Occipital lobe (tissue), 1 donor: ENCODE measurements at regions not wholly inside any gene's neighbourhood (a gene's known extent, or its start where the extent isn't known, plus 50 kb on each side); places are given as distances from the start of the nearest gene placed in this dataset.

Experiments used
- DNase-seq: peaks from one replicate; lab custom pipeline; 2025; lab: John Stamatoyannopoulos, UW

DNA sequence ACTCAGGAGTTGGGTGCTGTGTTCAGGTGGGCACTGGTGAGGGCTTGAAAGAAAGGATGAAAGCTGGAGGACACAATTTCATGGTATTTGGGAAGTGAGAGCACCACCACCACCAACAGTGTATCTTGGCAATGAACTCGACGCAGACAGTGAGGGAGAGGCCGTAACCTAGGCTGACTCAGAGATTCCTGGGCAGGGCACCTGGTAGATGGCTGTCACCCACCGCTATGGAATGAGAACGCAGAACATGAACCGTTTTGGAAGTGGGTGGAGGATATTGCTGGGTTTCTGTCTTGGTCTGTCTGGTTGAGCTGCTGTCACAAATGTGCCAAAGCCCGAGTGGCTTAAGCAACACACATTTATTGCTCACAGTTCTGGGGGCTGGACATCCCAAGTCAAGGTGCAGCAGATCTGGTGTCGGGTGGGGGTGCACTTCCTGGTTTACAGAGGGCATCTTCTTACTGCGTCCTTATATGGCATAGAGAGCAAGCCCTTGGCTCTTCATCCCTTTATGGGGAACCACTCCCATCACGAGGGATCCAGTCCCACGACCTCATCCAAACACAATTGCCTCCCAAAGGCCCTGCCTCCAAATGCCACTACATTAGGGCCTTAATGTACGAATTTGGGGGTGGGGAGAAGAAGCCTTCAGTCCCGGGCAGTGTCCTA is 246.3 kb downstream of the SIPA1L2 start:
- no peak for DNase-seq

DNA sequence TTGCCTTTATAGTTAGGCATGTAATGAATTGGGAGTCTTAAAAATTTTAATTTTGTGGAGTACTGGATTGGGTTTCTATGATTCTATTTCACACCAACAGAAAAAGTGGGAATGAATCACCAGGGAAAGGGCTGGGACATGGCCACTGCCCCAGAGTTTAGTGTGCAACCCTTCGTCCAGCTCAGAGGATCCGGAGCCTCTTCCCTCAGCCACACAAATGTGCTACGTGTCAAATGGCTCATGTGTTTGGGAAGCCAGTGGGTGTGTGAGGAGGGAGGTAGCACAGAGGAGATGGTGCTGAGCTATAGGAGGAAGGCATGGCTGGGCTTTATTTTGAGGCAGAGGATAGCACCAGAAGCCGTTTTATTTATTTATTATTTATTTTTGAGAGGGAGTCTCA is 247.3 kb downstream of the SIPA1L2 start:
- no peak for DNase-seq

DNA sequence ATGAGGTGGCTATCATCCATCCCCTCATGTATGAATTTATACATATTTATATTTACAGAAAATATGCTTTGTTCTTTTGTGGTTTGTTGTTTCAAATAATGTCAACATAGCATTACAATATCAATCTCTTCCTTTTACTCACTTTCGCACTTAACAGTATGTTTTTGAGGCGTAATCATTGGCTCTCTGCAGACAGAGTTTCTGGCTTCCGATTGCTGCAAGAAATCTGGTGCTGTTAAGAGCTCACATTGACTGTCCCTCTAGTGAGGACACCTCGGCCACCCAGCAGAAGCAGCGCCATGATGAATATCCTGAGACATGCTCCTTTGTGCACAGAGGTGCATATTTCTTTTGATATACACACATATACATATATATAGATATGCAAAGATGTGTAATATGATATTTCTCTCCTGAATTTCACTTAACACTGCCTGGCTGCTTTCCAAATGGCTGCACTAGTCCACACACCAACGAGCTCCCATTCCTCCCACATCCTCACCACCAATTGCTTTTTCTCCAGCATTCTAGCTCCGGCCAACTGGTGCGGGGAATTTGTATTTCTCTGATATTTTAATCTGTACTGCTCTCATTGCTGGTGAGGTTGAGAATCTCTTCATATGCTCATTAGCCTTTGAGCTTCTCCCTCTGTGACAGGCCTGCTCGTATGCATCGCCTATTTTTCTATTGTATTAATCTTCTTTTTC is 248.4 kb downstream of the SIPA1L2 start:
- no peak for DNase-seq

DNA sequence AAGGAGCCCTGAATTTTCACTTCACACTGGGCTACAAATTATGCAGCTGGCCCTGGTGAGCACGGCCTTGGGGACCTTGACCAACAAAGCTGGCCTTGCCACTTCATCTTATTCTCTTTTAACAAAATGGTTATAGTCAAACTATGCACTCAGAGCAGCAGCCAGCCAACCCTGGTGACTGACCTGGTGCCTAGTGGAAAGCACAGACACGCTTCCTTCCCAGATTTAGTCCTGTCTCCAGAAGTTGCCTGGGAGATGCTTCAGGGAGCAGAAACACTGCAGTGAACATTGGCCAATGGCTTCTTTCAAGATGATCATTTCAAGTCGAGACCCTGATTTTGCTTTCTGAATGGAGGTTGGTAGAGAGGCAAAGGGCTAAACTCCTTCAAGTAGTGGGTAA is 249.3 kb downstream of the SIPA1L2 start:
- DNase-seq, result no peak

DNA sequence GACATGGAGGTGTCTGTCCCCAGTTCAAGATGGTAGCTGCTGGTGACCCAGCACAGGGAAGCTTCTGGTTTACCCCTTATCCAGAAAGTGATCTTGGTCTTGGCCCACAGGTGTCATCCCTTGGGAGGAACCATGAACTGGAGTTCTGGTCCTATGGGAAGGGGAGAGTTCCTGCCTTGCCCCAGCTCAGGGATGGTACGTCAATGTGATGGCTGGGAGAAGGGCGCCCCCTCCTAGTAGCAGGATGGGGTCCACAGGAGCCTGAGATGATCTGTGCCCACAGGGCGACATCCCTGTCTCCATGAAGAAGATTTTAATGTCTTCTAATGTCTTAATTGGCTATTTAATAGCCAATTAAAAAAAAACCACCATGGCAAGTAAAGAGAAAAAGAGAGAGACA is 249.8 kb downstream of the SIPA1L2 start:
- no peak for DNase-seq

DNA sequence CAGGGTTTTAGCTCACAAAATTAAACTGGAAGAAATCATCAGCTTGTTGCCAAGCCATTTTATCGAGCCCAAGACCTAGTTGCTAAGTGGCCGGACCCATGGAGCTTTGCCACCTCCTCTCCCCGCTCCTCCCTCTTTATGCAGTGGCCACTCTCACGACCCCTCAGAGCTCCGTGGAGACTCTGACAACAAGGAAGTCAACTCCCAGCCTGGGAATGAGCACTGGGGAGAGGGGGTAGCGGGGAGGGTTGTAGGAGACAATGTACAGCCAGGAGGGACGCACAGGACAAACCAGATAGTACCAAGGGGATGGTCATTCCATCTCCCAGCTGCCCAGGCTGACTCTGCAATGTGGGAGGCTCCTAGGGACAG is 250.9 kb downstream of the SIPA1L2 start:
- DNase-seq, result no peak

DNA sequence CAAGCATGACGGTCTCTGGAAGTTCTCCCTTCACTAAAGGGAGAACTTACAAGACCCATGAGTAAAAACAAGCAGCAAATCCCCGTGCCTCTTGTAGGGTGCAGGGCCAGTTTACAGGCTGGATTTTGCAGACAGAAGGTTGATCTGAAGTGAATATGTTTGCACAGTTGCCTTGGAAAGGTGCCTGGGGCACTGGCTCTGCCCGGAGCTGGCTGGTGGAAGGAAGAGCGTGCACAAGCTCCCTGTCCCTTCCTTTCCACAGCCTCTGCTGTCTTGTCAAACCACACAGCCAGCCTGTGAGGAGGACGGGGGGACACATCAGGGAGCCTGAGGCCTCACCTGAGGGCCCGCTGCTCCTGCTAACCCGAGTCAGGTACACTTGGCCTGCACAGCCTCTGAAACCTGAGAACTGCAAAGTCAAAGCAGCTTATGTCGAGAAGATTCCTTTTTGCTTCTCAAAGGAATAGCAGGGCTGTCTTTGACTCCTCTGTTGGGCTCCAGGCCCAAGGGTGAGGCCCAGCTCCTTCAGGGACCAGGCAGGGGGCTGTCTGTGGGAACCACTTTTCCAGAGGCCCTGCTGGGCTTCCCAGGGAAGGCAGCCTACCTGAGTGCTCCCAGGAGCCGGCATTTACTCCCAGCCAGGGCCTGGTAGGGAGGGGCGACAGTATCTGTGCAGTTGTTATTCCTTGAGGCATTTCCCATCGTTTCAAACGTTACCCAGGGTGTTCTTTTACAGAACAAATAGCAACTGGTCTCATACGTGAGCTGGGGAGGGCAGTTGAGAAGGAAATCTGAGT is 251.5 kb downstream of the SIPA1L2 start:
- no peak for DNase-seq

DNA sequence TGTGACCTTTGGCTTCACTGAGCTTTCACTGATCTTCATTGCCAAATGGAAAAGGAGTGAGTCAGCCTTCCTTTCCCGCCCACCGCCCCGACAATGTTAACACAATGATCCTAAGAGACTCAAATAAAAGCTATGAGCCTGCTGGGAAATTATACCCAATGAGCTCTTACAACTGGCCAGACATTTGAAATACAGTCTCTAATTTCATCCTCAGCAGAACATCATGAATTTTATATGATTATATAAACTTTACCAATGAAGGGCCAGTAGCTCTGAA is 252.5 kb downstream of the SIPA1L2 start:
- DNase-seq, result no peak

DNA sequence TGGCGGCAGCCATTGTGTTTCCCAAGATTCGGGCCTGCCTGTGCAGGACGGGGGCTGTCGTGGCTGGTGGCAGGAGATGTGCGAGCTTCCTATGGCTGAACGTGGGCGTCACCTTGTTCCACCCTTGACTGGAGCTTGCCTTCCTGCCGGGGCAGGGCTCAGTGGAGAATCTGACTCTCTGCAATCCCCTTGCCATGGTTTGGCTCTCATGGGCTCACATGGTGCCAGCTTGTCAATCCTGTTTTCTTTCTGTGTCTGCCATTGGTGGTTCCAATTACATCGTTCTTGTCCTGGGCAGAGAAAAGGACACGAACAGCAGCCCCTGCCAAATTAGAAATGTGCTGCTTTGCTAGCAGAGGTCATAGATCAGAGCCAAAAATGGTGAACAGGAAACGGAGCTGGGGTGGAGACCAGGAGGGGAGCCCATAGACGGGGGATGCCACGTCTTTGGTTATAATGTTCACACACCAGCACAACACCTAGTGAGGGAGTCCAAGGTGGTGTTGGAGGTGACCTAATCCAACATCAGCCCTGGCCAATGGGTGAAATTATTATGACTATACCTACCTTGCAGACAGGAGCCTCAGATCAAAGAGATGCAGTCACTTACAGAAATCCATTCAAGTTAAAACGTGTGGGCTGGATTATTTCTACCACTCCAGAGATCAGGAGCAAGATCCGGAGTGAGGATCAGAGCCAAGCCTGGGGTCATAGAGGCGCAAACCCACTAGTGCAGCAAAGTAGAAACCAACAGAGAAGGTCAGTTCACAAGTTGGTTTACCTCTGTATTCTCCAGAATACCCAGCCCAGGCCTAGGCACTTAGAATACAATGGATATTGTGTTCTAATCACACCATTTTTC is 253.1 kb downstream of the SIPA1L2 start:
- no peak for DNase-seq

DNA sequence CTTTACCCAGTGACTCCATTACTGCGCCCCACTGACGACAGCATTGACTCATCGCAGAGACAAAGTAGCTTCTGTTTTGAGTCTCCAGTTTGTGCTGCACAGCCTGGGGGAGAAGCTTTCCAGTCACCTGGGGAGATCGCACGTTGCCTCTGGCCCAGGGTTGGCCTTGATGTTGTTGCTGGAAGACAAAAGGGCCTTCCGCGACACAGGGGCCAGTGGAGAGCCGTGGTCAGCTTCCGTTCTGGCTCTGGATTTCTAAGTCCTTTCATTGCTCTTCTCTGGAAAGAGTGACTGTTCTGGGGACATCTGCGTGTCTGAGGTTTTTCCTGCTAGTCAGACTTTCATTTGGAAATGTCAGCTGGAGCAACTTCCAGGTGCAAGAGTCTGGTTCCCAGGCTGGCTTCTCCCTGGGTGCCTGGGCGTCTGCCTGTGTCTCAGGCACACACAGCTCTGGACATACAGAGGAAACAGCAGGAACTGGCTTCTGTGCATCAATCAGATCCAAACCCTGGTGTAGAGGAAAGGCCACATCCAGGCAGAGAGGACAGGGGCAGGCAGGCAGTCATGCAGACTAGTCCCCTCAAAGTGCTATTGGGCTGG is 257.0 kb downstream of the SIPA1L2 start:
- no peak for DNase-seq

DNA sequence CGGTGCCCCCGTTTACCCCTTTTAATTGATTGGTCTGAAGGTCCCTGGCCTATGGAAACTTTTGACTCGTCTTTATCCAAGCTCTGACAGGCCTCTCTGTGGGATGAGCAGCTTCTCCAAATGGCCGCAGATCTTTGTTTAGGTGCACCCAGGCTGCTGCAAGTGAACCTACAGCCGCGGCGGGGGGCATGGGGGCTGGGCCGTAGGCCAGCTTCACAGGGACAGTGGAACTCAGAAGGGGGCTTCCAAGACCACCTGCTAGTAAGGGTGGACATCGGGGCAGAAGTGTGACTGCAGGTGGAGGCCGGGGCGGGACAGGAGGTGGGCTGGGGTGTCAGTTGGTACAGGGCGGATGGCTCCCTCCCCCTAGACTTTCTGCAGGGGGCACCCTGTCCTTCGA is 257.5 kb downstream of the SIPA1L2 start:
- no peak for DNase-seq

DNA sequence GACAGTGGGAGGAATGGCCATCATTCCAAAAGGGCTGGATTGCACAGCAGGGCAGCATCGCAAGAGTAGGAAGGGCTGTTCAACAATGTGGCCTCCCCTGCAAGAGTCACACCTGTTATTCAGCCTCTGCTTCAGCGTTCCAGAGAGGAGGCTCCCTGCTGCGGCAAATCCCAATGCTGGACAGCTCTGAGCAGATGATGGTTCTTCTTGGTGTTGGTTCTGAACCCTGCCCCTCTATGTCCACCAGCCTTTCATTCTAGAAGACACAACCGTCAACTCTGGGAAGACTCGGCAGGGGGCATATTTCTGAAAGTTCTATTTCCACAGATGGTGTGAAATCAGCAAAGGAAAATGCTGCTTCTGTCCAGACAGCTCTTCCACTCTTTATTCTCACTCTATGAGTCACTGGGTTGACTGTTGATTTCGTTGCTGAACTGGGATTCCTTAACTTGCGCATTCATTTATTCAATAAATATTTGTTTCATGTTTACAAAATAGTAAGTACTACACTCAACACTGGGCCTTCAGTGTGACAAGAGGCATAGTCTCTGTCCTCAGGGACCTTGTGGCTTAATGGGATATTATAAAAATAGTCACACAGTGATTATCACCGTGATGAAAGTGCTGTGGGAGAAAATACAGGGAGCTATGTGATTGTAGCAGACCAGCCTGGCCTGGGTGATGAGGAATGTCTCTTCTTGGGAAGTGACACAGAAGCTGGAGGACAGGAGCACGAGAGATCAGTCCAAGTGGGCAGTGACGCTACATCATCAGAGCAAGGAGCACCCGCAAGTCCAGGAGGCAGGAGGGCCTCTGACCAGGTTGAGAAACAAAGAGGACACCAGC is 260.3 kb downstream of the SIPA1L2 start:
- no peak for DNase-seq

DNA sequence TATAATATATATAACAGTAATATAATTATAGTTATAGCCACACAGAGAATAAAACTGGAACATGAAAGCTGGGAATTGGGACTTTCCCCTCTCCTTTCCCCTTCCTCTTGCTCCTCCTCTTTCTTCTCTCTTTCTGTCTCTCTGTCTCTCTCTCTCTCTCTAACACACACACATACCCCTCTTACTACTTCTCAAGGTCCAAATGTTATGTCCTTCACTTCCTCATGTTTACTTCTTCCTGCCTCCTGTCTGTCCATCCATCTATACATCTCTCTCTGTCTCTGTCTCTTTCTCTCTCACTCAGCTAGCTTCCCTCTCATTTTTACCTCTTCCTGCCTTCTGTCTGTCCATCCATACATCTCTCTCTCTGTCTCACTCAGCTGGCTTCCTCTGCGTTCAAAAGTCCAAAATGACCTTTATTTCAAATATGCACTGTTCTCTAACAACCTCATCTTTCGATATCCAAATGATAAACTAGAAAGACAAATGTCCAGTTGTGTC is 261.1 kb downstream of the SIPA1L2 start:
- no peak for DNase-seq

DNA sequence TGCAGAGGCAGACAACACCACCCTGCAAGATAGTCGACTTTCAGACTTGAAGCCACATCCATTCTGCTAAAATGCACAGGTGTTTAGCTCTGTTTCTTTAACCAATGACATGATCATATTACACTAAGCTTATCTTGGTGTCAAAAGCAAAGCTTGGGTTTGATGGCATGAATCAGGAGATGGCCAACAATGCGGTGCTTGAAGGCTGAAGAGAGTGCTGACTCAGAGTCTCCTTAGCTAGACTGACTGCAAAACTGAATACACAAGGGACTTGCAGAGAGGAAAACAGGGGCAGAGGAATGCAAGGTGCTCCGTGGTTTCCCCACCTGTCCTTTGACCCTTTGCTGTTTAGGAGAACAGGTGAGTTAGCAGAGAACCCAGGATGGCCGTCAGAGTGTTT is 262.6 kb downstream of the SIPA1L2 start:
- no peak for DNase-seq

DNA sequence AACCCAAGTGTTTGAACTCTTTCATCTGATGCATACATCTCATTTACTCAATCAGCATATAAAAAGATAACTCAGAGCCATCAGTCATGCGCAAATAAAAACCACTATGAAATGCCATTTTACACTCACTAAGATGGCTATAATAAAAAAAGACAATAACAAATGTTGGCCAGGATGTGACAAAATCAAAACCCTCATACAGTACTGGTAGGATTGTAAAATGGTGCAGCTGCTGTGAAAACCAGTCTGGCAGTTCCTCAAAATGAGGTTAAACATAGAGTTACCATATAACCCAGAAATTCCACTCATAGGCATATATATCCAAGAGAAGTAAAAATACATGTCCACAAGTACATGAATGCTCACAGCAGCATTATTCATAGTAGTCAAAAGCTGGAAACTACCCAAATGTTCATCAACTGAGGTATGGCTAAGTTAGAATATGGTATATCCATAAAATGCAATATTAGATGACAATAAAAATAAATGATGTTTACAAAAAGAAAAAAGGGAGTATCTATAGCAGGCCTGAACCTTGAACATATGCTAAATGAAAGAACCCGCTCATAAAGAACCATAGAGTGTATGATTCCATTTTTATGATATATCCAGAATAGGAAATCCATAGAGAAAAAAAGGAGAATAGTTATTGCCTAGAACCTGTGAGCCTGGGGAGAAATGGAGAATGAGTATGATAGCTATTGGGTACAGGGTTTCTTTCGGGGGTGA is 265.1 kb downstream of the SIPA1L2 start:
- no peak for DNase-seq

DNA sequence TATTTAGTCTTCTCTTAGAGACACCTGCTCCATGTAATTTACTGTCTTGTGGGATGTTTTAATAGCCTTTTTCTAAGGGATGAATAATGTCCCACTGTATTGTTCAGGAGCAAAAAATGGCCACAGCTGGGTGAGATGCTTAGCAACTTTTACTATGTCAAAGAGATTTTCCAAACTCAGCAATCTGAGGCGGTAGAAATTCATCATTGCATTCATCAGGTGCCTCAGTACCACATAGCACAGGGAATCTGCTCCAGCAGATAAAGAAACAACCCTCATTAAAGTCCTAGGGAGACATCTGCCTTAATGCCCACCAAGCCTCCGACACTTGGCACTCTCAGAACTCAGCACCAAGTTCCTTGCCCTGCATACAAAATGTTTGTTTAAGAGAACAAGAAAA is 266.9 kb downstream of the SIPA1L2 start:
- DNase-seq, result no peak

DNA sequence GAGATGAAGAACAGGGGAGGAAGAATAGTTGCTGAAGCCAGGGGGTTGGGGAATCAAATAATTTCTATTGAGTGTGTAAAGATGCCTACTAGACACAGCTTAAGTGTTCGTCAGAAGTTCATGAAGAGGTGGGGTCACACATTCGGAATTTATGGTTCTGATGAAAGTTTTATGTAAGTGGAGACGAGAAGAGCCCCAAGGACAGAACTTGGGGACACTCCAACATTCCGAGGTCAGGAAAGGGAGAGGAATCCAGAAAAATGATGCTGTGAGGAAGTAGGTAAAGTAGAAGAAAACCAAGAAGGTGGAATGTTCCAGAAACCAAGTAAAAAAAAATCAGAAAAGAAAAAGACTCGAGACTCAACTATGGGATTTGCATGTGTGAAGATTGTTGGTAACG is 272.5 kb downstream of the SIPA1L2 start:
- DNase-seq, result no peak

DNA sequence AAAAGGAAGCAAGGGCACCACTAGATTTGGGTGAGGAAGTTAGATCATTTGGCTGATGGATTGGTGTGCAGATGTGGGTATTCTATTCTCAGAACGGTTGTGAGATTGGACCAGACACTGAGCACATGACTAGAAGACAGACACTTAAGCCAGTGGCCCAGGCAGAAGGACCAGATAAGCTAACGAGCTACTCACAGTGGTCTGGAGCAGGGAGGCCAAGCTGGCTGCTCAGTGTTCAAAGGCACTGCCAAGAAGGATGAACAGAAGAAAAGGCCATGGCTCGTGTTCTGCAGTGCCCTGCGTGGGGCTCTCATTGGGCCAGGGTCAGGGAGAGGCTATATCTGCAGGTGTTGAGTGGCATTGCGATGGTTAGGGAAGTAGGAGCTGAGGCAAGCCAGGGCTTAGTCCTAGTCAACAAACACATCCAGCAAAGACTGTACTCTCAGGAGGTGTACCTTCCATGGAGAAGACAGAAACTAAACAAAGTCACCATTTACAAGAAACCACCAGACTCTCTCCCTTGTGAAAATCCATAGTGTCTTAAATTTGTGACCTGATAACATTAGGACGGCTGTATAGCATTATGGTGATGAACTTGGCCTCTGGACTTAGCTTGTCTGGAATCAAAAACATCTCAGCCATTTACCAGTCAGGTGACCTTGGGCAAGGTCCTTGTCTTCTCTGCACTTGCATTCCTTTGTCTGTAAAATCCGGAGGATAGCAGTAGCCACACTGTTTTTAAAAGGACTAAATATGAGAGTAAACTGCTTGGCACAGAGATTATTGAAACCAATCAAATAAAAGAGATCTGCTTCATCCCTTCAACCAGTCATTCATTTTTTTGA is 274.5 kb downstream of the SIPA1L2 start:
- no peak for DNase-seq

DNA sequence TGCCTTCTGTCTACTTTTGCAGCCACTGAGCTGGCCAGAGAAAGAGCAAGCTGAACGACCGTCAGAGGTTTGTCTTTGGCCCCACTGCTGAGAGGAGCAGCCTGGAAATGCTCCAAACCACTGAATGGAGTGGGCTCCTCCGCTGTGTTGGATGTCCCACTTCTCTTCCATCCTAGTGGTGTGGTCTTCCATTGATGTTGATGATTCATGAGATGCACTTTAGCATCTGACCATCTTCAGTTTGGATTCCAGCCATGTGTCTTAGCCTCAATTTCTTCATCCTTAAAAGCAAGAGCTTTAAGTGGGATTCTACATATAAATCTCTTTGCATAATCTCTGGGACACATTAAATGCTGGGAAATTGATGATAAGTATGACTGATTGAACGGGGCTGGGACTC is 276.9 kb downstream of the SIPA1L2 start:
- DNase-seq, result no peak
